ENCODE measurements at regions not wholly inside any gene's neighbourhood (a gene's known extent, or its start where the extent isn't known, plus 50 kb on each side); places are given as distances from the start of the nearest gene placed in this dataset.

DNA sequence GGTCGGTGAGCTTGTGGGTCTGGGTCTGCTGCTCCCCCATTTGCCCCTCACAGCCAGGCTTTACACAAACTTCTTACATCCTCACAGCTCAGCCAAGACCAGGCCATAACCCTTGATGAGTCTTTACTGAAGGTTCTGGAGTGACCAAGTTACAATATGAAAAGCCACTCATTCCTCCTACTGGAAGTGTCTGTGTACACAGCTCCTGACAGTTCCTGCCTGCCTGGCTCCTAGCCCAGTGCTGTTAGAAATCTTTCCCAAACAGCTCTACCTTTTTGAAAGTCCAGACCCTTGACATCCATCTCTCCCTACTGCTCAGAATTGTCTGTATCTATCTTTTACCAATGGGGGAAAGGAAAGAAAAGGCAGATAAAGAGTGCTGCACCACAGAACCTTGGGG is 106.9 kb downstream of the PAX1 start:
- DNase-seq (ENCODE audit: low read depth in 1 of 2, low spot score in 1 of 2) = no peak
- TF ChIP-seq, protein P1, sequence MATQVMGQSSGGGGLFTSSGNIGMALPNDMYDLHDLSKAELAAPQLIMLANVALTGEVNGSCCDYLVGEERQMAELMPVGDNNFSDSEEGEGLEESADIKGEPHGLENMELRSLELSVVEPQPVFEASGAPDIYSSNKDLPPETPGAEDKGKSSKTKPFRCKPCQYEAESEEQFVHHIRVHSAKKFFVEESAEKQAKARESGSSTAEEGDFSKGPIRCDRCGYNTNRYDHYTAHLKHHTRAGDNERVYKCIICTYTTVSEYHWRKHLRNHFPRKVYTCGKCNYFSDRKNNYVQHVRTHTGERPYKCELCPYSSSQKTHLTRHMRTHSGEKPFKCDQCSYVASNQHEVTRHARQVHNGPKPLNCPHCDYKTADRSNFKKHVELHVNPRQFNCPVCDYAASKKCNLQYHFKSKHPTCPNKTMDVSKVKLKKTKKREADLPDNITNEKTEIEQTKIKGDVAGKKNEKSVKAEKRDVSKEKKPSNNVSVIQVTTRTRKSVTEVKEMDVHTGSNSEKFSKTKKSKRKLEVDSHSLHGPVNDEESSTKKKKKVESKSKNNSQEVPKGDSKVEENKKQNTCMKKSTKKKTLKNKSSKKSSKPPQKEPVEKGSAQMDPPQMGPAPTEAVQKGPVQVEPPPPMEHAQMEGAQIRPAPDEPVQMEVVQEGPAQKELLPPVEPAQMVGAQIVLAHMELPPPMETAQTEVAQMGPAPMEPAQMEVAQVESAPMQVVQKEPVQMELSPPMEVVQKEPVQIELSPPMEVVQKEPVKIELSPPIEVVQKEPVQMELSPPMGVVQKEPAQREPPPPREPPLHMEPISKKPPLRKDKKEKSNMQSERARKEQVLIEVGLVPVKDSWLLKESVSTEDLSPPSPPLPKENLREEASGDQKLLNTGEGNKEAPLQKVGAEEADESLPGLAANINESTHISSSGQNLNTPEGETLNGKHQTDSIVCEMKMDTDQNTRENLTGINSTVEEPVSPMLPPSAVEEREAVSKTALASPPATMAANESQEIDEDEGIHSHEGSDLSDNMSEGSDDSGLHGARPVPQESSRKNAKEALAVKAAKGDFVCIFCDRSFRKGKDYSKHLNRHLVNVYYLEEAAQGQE (IDR thresholded peaks at IDR 0.05; ENCODE audit: insufficient replicate concordance, low read depth) = no peak
- TF ChIP-seq, protein P2, sequence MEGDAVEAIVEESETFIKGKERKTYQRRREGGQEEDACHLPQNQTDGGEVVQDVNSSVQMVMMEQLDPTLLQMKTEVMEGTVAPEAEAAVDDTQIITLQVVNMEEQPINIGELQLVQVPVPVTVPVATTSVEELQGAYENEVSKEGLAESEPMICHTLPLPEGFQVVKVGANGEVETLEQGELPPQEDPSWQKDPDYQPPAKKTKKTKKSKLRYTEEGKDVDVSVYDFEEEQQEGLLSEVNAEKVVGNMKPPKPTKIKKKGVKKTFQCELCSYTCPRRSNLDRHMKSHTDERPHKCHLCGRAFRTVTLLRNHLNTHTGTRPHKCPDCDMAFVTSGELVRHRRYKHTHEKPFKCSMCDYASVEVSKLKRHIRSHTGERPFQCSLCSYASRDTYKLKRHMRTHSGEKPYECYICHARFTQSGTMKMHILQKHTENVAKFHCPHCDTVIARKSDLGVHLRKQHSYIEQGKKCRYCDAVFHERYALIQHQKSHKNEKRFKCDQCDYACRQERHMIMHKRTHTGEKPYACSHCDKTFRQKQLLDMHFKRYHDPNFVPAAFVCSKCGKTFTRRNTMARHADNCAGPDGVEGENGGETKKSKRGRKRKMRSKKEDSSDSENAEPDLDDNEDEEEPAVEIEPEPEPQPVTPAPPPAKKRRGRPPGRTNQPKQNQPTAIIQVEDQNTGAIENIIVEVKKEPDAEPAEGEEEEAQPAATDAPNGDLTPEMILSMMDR (IDR thresholded peaks at IDR 0.05; ENCODE audit: insufficient read depth, low read length) = no peak
- TF ChIP-seq SPI1 (IDR thresholded peaks at IDR 0.05; ENCODE audit: borderline replicate concordance, low read depth) = no peak
- no peak for TF ChIP-seq GABPA (IDR thresholded peaks at IDR 0.05; ENCODE audit: low read depth)
- TF ChIP-seq POLR2AphosphoS5 (IDR thresholded peaks at IDR 0.05; ENCODE audit: low read depth) = no peak
- Histone ChIP-seq H3K27ac (replicated peaks) (no peak overlapping the region), H3K4me3 (replicated peaks; ENCODE audit: insufficient read depth, low read length) (no peak overlapping the region), H3K27me3 (ENCODE audit: insufficient read depth, poor library complexity, severe bottlenecking) (no peaks in the 10 kb centered on the region)

DNA sequence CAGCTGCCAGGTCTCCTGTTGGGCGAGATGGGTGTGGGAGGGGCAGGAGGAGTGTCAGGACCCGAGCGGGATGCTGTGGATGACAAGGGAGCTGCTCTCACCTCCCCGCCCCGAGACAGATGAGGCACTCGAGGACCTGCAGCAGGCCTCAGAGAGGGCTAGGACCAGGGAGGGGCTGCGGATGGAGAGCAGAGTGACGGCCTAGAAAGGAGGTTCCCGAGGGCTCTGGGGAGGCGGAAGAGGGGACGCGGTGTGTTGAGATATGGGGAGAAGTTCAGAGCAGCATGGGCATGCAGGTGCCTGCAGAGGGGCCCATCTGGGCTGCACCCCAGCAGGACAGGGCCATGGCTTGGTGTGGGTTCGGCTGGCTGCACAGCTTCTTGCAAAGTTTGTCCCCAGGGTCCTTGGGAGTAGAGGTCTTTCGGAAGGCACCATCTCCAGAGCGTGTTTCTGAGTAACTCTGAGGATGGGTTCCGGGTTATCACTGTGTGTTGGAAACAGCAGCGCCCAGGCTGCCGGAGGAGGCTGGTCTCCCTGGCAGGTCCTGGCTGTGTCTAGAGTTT is 104.6 kb downstream of the PAX1 start:
- Histone ChIP-seq H3K4me3 (replicated peaks; ENCODE audit: insufficient read depth, low read length) (no peak overlapping the region), H3K27me3 (ENCODE audit: insufficient read depth, poor library complexity, severe bottlenecking) (no peaks in the 10 kb centered on the region), H3K27ac (replicated peaks) (no peak overlapping the region)
- TF ChIP-seq GABPA (IDR thresholded peaks at IDR 0.05; ENCODE audit: low read depth) (no peak), SPI1 (IDR thresholded peaks at IDR 0.05; ENCODE audit: borderline replicate concordance, low read depth) (no peak), POLR2AphosphoS5 (IDR thresholded peaks at IDR 0.05; ENCODE audit: low read depth) (no peak)
- TF ChIP-seq, protein P1 (IDR thresholded peaks at IDR 0.05; ENCODE audit: insufficient replicate concordance, low read depth) = no peak
- TF ChIP-seq, protein P2 (IDR thresholded peaks at IDR 0.05; ENCODE audit: insufficient read depth, low read length) = no peak
- DNase-seq (ENCODE audit: low read depth in 1 of 2, low spot score in 1 of 2) = no peak

DNA sequence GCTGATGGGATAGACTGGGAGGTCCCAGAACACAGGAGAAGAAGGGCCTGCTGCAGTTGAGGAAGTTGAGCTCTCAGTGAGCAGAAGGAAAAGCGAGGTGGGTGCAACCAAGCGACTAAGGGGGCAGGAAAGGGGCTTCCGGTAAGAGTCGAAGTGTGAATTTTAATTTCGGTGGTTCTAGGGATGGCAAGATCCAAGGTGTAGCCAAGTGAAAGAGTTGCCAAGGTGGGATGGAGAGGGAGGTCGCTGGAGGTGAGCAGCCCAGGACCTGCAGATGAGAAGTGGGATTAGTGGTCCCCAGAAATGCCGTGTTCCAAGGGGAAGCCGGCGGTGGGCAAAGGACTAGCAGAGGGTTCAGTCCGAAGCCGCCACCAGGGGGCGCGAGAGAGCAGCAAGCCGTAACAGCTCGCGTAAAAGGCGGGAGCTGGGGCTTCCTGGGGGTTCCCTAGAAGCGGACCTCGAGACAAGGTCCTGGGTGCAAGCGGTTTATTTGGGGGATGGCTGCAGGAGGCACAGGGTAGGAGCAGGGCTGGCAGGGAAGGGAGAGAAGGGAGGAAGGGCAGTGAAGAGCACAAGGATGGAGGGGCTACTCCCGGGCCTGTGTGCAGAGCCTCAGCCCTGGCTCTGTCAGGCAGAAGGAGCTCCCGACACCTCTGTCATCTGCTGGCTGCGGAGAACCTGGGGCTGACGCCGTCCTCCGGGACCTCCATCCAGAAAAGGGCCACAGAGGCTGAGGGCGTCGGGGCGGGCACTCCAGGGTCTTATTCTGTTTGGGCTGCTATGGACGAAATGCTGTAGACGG is 103.6 kb downstream of the PAX1 start:
- Histone ChIP-seq H3K27ac (replicated peaks) (no peak overlapping the region), H3K4me3 (replicated peaks; ENCODE audit: insufficient read depth, low read length) (no peak overlapping the region), H3K27me3 (ENCODE audit: insufficient read depth, poor library complexity, severe bottlenecking) (no peaks in the 10 kb centered on the region)
- TF ChIP-seq GABPA (IDR thresholded peaks at IDR 0.05; ENCODE audit: low read depth) (no peak), POLR2AphosphoS5 (IDR thresholded peaks at IDR 0.05; ENCODE audit: low read depth) (no peak), SPI1 (IDR thresholded peaks at IDR 0.05; ENCODE audit: borderline replicate concordance, low read depth) (no peak)
- TF ChIP-seq, protein P2 (IDR thresholded peaks at IDR 0.05; ENCODE audit: insufficient read depth, low read length) = peak; percentile 56
- TF ChIP-seq, protein P1 (IDR thresholded peaks at IDR 0.05; ENCODE audit: insufficient replicate concordance, low read depth) = no peak
- DNase-seq (ENCODE audit: low read depth in 1 of 2, low spot score in 1 of 2) = peak; percentile 6 to 31

Data from HL-60 (cell line).